ENCODE measurements at regions not wholly inside any gene's neighbourhood (a gene's known extent, or its start where the extent isn't known, plus 50 kb on each side); places are given as distances from the start of the nearest gene placed in this dataset.

DNA sequence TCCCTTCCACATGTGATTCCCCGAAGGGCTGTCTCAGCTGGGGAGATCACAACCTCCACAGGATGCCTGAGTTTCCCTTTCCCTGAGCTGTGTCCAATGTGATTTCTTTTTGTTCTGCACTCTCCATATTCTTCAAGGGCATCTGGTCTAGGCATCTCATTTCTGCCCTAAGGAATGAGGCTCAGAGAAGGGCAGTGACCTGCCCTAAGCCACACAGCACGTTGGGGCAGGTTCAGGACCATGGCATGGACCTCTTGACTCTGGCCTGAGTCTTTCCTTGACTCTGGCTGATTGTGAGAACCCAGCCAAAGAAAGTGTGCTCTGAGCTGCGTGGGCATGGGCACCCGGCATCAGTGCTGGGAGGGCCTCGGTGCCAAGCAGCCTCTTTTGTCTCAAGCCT lies 590.3 kb downstream of the PTPRU start:
- no peak for DNase-seq

DNA sequence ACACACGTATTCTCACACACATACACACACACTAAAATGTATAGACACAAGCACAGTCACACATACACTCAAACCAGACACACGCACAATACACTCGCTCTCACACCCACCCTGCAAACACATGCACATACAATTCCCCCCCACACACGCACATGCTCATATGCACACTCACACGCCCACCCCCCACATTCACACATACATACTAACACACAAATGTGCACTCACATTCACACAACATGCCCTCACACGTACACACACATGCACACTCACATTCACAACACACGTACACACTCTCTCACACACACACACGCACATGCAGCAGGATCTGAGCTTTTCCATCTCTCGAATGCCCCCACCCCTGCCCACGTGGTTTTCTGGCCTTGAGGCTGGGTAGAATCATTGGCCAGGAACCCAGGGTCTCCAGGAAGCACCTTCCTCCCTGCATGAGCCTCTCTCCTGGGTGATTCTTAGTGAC lies 589.7 kb downstream of the PTPRU start:
- no peak for DNase-seq

DNA sequence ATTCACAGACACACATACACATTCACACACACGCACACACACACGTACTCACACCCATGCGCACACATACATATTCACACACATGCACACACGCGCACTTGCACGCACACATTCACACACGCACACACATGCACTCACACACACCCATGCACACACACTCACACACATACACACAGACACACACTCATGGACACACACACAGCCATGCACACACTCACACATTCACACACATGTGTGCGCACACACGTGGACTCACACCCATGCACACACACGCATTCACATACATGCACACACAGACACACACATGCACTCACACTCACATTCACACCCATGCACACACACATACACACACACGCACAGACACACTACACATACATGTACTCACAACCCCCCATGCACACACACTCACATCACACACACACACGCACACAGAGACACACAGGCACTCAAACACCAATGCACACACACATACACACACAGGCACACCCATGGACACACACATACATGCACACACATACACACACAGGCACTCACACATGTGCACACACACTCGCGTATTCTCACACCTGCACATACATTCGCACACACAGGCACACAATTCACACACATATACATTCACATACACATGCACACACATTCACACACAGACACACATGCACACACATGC lies 589.1 kb downstream of the PTPRU start:
- DNase-seq = no peak

DNA sequence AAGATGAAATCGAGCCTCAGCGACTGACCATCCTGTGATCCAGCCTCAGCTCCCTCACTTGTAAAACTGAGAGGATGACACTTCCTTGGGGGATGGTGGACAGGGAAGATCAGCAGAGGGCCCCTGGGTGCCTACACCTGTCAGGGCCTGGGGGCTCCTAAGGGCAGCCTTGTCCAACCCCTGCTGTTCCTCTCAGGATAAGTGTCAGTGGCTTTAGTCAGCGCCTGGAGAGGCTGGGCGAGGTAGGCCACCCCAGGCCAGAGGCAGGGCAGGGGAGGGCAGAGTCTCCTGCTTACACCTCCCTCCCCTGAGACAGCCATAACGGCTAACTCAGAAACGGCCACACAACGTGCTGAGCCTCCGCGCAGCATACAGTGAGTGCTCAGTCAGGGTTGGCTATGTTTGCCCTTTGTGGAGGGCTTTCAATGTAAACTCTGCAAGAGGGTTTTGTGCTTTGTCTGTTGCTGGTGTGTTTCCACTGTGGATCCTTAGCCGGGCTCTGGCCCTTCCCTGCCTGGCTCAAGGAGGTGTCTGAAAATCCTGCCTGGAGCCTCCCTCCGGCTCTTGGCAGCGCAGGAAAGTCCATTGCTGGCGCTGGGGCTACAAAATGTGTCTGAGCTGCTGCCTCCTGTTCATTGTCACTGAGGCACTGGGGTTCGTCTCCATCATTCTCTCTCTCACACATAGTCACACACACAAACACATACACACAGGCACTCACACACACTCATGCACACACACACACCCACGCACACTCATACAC lies 588.4 kb downstream of the PTPRU start:
- DNase-seq = no peak

DNA sequence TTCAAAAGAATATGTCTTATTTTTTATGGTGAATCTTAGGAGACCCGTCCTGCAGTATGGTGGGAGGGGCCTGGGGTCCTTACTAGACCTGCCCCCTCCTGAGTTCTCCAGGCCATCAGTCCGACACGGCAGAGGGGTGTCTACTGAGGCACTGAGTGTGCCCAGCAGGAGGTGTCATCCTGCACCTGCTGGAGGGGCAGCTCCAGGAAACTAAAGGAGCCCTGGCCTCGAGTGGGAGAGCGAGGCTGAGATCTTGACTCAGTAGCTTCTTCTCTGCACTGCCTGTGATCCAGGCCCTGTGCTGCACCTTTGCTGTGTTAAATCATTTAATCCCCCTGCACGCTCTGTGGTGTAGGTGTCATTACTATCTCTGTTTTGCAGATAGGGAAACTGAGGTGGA lies 587.7 kb downstream of the PTPRU start:
- DNase-seq = no peak

DNA sequence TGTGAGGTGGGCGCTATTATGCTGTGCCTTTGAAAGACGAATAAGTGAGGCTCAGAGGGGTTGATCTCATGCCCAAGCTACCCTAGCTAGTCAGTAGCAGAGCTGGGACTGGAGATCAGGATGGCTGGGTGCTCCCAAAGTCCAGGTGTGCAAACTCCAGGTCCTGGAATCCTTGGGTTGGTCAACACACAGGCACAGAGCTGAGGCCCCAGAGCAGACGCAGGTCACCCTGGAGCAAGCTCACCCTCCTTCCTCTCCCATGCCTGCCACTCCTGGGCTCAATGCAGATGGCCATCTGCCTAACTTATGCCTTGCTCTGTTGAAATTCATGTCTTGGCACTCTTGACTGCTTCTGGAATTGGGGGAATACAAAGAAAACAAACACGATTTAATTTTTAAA lies 587.2 kb downstream of the PTPRU start:
- no peak for DNase-seq

DNA sequence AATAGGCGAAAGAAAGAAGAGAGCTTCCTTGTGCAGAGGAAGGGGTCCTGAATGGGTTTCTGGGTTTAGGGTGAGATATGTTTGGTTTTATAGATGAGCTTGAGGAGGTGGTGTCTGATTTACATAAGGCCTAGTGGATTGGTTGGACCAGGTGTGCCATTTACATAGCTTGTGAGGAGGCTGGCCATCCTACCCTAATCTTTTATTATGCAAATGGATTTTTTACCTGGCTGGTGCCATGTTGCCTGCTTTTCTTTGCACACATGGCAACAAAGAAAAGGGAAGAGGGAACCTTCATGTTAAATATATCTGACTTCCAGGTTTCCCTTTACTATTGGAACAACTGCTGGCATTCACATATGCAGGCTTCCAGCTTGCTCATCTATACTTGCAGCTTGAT lies 585.3 kb downstream of the PTPRU start:
- DNase-seq = no peak

DNA sequence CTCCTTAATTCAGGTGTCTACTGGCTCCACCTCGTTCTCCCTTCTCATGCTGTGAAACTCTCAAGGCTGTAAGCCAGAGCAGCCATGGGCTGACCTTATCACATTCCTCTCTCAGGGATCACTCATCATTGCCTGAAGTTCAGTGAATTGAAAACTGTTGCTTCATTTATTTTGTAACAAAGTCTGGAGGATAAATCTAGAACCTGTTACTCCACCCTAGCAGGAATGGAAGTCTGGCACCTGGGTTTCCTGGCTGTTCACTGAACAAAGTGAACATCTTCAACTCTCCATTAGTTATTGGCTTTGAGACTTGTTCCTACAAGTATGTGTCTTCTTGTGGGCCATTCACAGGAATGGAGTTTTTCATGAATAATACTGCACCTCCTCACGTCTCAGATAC lies 584.1 kb downstream of the PTPRU start:
- no peak for DNase-seq

DNA sequence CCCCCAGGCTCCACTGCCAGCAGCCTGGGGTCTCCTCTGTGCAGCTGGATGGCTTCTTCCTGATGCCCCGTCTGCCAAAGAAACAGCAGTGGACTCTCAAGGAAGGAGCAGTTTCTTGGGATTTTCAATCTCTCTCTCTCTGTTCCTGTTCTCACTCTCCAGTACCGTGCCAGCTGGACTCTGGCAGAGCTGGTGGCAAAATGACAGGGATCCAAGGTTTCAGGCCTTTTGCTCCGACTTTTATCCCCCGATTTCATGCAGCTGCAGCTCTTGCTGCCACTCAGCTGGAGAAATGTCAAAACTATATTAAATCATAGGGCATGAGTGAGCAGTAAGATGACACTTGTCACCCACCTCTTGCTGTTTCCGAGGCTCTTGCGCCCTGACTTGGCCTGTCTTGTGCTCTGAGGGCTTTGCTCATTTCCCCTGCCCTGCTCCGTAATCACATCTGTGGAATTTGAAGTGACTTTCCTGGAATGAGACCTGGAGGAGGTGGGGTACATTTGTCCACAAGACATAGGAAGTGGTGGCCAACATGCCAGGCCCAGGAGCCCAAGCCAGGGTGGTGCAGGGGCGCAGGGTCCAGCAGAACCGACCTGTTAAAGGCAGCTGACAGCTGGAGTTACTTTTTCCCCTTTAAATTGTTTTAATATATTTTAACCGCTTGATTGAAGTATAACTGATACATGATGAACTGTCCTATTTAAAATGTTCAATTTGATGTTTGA lies 576.2 kb downstream of the PTPRU start:
- no peak for DNase-seq

DNA sequence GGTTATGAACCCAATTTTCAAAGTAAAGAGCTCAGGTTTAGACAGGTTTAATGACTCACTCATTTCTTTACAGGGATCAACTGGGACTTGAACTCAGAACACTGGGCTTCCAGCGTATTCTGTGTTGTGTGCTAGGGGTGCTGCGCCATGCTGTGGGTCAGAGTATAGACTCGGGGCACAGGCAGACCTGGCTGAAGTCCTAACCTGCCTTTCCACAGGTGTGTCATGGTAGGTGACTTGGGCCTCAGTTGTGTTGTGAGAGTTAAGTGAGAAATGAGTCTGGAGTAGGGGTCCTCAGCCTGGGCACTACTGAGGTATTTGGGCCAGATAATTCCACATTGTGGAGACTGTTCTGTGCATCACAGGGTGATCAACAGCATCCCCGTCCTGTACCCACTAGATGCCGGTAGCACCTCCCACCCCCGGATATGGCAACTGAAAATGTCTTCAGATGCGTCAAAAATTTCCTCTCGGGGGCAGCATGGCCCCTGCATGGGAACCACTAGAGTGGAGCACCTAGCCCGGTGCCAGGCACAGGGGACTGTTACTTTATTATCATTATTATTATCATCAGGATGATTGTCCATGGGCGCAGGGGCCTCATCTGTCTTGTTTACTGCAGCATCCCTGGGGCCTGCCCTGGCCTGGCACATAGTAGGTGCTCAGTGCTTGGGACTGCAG lies 575.5 kb downstream of the PTPRU start:
- no peak for DNase-seq

DNA sequence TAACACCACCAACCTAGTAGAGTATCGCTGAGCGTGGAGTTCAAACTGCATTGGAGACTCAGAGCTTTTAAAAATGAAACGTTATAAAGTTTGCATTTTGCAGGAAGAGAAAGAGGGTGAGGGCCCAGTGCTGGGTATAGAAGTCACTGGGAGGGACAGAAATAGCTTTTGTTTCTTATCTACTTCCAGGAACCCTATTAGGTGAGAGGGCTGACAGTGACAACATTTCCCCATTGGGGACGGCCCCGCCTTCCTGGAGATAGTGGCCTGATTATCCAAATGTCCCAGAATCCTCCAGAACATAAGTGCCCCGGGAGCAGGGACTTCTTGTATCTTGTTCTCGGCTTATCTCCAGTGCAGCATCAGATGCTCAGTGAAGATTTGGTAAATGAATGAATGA lies 574.9 kb downstream of the PTPRU start:
- DNase-seq = no peak

DNA sequence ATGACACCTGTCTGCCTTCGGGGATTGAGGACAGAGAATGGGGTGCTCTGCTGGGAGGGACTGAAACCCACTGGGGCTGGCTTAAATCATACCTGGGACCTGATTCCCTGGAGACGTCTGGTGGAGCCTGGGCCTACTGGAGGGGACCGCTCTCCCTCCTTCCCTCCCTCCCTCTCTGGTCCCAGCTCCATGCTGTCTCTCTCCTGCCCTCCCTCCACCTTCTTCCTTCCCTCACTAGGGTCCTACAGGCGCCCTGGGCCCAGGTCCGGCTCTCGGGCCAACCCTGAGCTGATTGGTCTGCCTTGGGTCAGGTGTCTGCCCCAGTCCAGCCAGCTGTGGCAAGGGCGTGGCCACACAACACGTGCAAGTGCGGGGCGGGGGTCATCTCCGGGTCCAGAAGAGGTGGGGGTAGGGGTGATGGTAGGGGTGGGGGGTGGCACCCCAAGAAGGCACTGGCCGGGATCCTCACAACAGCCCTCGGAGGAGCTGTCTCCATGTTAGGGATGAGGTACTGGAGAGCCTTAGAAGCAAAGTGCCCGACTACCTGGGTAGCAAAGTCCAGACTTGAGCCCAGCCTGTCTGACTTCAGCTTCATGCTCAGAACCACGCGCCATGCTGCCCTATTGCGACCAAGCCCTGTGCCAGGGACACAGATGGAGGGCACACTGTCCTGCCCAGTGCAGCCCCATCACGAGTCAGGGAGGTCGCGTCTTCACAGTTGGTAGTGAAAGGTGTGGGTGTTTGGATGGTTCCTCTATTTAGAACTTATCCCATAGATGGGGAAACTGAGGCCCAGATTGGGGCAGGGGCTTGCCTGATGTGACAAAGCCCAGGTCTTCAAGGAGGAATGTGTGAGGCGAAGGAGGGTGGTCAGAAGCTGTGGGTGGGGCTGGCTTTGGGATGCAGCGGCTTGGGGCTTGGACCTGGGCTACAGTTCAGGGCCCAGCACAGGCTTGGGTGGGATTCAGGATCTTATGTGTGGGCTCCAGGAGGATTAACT lies 574.1 kb downstream of the PTPRU start:
- no peak for DNase-seq

DNA sequence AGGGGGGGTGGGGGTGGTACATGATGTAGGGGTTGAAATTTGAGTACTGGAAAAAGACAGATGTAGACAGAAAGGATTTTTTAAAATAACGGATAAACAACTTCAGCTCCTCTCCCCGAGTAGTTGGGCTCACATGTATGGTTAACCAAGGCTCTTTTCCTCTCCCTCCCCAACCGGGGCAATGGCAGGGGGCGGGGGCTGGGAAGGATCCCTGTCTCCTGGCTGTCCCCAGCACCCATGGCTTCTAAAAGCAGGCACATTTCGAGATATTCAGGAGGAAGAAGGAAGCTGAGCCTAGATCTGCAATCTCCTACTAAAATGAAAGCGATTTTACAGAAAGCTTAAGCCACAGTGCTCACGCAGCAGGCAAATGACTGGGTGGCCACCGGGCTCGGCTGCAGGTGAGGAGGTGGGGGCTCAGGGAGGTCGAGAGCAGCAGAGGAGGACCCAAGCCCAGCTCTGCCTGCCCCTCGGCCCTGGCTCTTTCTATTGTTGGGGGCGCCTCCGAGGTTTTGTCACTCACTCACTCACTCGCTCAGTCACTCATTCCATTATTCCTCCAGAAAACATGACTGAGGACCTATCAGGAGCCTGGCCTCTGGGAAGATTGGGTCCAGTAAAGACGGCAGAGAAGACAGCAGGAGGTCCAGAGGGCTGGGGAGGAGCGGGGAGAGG lies 573.3 kb downstream of the PTPRU start:
- no peak for DNase-seq

DNA sequence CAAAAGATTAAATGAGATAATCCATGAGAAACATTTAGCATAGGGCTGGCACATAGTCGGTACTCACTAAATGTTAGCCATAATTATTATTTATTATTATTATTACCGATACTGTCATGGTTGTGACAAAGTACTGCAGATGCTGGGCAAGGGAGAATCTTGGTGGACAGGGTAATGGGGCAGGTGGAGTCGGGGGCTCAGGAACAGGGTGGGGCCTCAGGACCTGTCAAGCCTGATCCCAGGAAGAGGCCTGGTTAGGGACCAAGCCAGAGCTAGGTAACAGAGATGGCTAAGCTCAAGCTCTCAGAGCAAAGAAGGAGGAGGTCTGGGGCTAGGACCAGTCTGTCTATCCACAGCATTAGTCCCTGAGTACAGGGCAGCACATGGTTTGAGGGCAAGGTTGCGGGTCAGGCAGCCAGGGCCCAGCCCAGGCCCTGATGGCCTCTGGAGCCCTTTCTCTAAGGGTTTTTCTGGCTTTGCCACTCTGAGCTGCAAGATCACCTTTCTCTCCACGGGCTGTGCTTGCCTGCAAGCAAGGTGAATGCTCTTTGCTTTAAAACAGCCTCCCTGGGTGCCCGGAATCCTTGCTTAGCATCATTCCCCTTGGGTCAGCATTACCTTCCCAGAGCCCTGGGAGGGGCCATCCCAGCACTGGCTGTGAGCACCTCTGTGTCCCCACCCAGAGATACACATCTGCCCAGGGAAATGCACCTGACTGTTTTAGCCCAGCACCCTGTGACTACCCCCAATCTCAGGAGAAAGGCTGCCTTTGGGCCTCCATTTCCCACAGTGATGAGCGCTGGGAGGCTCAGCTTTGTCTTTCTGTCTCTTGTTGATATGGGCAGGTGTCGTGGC lies 572.0 kb downstream of the PTPRU start:
- DNase-seq = no peak

DNA sequence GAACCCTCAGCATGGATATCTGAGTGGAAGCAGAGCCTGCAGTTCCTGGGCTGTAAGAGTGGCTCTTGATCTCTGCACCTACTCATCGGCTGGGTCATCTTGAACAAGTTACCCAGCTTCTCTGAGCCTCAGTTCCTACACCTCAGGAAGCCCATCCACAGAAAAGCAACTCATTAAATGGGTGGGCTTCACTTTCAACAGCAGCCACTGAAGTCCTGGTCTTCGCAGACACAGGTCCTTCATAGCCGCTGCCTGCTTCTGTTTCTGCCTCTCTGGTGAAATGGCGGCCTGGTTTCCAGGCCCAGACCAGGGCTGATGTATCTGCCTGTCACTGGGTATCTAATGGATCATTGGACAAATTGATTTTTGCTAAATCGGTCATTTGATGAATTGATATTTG lies 571.4 kb downstream of the PTPRU start:
- DNase-seq = no peak

DNA sequence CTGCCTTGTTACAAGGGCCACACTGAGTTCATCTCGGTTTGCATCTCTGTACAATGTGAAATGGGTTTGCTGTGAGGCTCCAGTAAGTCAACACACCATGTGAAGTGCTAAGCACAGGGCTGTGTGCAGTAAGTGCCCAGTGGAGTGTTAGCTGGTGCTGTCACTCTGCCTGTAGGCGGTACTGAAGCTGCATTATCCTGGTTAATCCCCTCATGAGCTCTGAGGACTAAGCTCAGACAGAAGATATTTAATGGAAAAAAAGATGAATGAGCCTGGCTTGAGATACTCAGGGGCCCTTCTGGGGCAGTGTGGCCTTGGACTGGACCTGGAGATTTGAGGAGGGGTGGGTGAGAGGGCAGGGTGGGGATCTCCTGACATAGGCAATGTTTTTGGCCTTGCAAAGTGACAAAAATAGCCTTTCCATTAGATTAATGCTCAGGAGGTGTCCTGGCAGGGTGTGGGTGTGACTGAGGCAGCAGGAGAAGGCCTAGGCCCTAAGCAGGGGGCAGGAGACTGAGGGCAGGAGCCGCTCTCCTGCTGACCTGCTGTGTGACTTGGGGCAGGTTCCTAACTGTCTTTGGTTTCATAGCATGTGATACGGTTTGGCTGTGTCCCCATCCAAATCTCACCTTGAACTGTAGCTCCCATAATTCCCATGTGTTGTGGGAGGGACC lies 570.5 kb downstream of the PTPRU start:
- DNase-seq = no peak

DNA sequence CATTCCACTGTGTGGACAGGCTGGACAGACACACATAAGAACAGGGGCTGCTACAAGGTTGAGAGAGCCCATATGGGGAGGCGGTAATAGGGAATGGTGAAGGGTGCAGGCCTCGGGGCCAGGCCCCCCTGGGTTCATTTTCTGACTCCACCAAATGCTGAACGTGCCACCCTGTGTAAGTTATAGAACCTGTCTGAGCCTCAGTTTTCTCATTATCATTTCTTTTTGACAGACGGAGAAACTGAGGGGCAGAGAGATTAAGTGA lies 569.5 kb downstream of the PTPRU start:
- no peak for DNase-seq

DNA sequence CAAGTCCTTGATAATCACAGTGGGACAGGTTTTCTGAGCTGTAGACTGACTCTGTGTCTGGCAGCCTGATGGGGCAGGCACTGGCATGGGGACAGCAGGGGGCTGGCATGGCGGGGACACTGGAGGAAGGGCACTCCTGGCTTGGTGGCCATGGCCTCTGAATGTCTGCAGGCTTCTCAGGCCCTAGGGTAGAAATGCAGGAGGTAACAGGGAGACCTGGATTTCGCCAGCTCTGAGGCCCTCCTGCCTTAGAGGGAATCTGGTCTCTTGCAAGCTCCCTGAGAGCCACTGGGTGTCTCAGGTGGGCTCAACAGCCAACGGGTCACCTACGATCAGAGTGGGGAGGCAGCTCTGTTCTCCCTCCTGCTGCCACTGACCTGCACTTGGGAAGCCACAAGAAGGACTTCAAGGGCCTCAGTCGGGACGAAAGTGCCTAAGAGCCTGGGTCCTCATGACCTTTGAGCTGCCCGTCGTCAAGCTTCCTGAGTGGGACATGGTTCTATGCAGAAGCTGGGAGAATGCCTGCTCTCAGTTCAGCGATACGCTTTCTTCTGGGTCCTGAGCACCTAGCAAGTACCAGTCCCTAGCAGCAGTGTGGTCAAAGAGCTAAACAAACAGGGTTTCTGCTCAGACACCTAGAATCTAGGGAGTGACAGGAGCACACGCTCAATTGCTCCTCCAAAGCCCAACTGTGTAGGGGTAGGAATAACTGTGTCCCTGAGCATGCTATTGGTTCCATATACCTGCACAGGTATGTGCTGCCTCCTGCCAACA lies 569.0 kb downstream of the PTPRU start:
- no peak for DNase-seq

DNA sequence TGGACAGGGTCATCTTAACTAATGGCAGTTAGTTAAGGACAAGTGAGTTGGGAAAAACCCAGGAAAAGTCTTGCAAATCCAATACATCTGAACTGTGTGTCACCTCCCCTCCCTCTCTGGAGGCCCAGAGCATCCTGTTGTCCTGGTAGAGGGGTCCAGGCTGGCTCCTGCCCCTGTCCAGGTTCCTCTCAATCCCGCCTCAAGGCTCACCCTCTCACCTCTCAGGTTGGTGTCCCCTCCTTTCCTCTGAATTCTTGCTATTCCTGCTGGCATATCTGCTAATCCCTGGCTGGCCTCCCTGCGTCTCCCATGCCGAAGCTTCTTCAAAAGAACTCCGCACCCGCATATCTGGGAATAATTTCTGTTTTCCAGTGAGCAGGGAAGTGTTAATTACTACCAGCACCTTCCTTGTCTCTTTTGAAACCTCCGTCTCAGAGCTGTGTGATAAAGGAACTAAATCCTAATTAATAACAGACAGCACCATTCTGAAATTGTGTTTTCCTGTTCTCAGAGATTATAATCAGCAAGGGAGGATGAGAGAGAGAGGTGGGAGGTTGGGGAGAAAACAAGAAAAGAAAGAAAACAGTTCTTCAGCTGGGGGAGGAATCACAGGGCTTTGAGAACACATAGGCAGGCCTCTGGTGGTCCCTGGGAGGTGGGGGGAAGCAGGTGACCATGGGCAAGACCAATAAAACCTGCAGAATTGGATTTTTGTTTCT lies 568.0 kb downstream of the PTPRU start:
- no peak for DNase-seq

Data from central memory CD4-positive, alpha-beta T cell (primary cell).